ENCODE measurements at regions not wholly inside any gene's neighbourhood (a gene's known extent, or its start where the extent isn't known, plus 50 kb on each side); places are given as distances from the start of the nearest gene placed in this dataset.
"Not testable (repeated sequence)": the region's sequence is repeated elsewhere in the genome, so short reads cannot be mapped to it uniquely, and the experiment has no call there.

DNA sequence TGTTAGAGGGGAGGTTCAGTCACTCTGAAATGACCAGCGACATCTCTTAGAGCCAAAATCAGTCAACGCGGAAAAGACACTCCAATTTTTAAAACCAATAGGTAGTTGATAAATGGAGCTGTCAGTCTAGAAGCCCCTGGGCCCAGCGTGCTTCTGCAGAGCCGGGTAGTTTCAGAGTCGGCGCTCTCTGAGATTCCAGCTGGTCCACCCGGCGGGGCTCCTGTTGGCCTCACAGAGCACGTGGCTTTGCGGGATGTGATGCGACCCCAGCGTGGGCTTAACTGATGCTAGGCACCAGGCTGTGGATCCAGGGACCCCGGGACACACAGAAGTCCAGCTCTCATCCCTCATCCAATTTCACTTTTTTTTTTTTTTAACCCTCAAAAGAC is 245.9 kb downstream of the BCL2L11 start:
- DNase-seq (ENCODE audit: low read depth): not testable (repeated sequence)

DNA sequence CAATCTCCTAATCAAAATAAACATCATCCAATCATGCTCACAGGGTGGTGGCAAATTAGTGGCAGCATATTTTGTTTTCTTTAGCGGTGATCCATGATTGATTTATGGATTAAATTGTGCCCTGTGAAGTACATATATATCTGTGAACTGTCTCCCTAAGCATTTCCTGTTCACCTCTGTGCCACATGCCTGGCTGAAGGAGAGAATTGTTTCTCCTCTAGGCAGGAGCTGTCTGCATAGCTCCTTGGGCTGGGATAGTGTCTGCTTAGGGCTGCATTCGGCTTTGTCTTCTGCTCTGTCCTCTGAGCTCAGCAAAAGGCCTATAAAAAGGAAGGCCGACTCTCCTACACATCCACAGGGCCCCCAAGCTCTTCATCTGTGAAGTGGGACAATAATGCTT is 246.4 kb downstream of the BCL2L11 start:
- DNase-seq (ENCODE audit: low read depth): not testable (repeated sequence)

DNA sequence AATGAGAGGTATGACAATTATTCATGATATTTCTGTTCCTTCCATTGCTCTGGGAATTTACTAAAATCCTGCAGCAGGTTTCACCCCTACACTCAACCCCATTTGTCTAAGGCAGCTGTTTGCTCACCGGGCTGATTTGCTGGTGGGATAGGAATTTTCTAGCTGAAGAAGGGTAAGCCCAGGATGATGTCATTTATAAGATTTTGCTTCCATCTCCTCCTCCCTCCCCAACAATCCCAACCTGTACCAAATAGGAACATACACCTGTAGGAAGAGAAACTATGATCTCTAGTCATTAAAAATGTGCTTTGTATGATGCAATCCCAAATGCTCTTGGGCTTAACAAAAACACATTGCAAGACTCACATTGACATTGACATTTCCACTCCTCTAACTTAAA is 247.2 kb downstream of the BCL2L11 start:
- not testable (repeated sequence) for DNase-seq (ENCODE audit: low read depth)

DNA sequence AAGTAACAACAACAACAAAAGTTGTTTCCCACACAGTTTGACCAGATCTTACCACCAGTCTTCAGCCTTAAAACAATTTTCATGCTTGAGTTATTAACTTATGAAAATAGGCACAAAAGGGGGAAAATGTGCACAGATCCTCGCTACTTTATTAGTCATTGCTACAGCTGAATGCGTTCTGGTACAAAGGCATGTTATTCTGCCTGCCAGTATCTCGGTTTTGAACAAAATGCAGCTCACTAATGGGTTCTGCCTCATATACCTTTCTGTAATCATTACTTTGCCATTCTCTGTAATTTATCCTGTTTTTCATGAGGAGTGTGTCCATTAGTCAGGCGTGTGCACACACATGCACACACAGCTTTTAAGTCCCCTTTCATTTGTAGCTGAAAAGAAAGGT is 247.6 kb downstream of the BCL2L11 start:
- not testable (repeated sequence) for DNase-seq (ENCODE audit: low read depth)

DNA sequence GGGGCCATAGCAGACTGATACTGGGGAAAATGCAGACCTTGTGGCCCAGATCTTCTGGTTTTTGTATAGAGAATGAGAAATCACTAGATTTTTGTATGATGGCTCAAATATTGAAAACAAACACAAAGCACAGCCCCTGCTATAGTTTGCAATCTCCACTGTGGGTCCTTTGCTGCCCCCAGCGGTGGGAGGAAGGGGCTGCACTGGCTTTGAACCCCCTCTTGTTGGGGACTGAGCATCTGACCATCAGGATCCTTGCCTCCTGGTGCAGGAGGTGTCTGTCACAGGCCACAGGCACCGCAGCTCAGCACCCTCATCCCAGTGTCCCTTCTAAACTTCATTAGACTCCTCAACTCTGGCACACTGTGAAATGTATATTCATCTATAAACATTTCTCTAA is 252.3 kb downstream of the BCL2L11 start:
- not testable (repeated sequence) for DNase-seq (ENCODE audit: low read depth)

DNA sequence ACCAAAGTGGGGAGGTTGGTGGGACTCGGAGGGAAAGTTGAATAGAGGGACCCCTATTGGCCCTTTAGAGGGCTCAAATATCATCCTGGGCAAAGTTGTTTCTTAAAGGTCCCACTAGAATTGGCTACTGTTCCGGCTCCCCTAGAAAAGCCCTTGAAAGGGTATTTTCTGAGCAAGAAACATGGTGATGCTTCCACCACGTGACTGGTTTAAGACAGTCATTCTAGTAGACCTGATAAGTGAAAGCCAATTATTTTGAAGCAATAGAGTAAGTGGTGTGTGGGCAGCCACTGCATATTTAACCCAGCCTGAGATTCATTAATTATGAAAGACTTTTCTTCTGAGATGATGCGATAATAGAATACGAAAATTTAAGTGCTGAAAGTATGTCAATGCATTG is 253.3 kb downstream of the BCL2L11 start:
- DNase-seq (ENCODE audit: low read depth): not testable (repeated sequence)

DNA sequence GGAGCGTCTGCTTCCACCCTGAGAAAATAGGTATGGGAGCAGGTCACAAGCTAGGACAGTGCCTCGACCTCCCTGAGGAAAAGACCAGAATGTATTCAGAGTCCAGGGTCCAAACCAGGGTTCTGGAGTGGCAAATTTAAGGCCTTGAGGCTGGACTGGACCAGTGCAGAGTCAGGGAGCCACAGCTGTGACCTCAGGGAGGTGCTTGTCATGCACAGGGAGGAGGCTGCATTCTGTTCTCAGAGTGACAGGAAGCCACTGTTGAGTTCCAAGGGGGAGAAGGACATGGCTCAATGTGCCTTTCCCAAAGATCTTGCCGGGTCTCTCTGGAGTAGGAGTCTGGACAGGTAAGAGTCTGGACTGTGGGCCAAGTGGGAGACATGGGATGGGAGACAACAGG is 254.0 kb downstream of the BCL2L11 start:
- DNase-seq (ENCODE audit: low read depth): not testable (repeated sequence)

DNA sequence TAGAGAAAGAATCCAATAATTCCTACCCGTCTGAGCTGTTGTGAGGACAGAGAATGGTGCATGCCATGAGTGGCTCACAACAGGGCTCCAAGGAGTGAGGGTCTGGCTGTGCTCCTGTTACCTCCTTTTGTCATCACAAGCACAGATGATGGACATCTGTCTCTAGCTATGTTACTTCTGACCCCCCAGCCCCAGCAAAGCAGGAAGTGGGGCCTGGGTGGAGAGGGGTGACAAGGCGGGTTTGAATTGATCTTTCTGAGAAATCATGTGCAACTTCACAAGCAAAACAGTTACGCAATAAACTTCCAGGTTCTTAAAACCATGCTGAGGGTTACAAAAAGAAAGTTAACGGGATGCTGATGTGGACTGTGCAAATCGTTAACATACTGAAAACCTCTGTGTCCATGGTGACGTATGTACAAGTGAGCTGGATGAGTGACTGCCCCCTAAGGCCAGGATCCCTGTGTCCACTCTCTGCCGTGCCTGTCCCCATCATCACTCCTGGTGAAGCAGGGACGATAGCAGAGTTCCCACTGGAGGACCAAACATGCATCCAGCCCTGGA is 254.7 kb downstream of the BCL2L11 start:
- DNase-seq (ENCODE audit: low read depth): not testable (repeated sequence)

DNA sequence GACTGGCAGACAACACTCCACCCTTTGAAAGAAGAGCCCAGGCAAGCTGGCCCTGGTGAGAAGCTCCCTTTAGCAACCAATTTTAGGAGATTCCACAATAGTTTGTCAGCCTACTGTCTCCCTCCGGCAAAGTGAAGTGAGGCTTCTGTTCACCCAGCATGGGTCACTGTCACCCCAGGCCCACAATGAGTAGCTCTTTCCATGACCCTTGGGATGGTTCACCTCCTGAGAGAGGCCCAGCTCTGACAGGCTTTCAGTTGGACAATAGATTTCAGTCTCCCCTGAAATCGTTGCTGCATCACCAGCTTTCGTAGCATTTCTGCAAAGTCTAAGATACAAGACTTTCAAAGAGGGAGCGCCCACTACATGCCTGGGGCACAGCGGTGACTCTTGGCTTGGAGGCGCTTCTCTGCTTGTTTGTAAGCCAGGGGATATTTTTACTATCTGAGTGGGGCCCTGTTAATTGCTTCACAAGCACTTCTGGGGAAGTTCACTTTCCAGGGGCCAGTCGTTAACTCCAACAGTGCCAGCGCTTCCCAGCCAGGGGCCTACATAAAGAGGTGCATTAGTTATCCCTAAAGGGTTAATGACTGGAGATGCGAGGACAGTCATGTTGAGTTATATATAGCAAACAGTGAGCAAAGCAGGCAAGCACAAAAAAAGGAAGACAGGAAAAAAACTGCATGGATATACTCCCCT is 255.7 kb downstream of the BCL2L11 start:
- DNase-seq (ENCODE audit: low read depth): not testable (repeated sequence)

DNA sequence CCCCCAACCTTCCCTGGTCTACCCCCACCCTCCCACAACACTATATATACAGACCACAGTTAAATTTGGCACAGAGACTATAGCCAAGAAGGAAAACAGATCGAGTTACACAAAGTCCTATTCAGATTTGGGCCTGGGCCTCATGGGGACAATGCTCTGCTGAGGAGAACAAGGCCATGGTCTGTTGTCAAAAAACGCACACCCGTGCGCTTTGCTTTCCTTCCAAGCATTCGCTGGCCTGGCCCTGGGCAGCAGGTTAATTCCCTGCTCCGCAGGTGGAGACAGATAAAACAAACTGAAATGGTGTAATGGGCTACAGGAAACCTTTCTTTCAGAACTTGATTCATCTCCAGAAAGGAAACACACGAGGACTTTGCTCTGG is 256.2 kb downstream of the BCL2L11 start:
- DNase-seq (ENCODE audit: low read depth): not testable (repeated sequence)

DNA sequence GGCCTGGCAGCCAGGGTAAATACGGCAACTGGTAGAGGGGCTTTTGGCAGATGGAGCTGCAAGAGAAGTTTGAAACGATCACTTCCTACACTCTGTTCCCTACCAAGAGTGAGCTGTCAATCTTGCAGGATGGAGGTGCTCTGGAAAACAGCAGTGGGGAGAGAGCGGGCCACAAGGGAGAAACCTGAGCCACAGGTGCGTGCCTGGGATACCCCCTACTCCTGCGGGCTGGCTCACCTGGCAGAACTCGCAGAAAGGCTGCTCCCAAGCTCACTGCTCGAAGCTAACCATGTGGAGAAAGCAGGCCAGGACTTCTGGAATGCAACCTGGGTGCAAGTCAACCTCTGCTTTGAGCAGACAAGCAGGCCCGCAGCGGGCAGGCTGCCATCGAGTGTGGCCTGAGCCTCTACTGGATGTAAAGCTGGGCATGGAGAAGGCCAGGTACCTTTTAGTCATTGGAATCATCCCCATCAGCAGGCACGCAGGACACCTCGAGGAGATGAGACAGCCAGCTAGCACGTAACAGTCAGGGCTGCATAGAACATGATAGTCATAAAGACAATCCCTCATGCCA is 256.8 kb downstream of the BCL2L11 start:
- DNase-seq (ENCODE audit: low read depth): not testable (repeated sequence)

DNA sequence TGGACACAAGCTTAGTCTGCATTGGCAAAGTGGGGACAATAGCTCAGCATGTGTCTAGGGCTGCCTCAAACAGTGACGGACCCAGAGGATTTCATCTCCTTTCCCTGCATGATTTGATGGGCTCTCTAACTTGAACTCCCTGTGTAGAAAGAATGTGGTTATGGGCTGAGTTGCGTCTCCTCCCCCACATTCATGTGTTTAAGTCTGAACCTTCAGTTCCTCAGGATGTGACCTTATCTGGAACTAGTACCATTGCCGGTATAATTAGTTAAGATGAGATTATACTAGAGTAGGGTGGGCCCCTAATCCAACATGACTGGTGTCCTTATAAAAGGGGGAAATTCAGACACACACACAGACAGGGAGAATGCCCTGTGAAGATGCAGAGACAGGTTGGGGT is 257.6 kb downstream of the BCL2L11 start:
- DNase-seq (ENCODE audit: low read depth): not testable (repeated sequence)

DNA sequence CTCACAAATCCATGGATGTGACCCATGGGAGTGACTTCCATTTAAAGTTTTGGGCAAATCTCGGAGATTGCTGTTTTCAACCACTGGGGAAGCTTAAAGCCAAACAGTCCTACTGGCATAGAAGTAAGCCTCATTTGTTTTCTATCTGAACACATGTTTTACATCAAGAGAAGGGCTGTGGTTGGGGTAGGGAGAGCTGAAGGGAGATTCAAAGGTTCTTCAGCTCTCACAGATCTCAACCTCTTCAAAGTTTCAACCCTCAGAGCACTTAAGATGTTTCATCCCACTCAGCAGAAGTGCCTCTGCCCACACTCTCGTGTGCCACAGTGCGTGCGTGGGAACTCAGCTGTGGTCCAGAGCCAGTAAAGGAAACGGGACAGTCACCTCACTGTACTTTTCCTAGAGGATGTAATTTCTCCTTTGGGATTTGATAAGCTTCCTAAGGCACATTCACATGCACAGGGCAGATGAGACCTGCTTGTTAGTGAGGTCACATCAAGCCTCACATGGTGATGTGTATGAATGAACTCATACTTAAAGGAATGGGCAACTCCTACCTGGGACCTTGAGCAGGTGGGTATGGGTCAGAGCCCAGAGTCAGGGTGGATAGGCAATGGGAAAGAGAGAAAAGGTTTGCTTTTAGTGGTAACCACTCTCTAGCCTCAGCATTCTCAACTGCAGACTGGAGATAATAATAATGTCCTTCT is 260.2 kb downstream of the BCL2L11 start:
- DNase-seq (ENCODE audit: low read depth): not testable (repeated sequence)

DNA sequence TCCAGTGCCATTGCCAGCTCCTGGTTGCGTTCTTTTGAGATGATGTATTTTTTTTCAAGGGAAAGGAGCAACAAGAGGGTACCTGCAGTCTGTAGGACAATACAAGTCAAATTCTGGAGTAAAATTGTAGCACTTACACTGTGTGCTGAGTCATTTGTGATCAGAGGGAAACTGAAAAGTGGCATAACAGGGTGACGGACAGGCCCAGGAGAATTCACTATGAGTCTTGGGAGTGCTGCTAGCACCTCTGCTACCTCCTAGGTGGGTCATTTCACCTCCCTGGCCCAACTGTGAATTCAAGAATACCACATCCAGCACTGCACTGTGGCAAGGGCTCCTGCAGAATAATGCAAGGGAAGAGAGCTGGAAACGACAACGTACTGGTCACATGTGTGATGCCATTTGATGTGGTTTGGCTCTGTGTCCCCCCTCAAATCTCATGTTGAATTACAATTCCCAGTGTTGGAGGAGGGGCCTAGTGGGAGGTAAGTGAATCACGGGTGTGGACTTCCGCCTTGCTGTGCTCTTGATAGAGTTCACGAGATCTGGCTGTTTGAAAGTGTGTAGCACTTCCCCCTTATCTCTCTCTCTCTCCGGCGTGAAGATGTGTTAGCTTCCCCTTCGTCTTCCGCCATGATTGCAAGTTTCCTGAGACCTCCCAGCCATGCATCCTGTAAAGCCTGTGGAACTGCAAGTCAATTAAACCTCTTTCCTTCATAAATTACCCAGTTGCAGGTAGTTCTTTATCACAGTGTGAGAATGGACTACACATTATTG is 261.0 kb downstream of the BCL2L11 start:
- DNase-seq (ENCODE audit: low read depth): not testable (repeated sequence)

DNA sequence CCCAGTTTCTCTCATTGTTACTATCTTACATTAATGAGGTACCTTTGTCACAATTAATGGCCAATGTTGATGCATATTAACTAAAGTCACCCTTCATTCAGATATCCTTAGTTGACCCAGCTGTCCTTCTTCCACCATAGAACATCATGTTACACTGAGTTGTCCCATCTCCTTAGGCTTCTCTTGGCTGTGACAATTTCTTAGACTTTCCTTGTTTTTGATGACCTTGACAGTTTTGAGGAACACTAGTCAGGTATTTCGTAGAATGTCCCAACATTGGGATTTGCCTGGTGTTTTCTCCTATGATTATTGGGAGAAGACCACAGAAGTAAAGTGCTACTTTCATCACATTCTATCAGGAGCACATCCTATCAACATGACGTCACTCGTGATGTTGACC is 261.8 kb downstream of the BCL2L11 start:
- not testable (repeated sequence) for DNase-seq (ENCODE audit: low read depth)

DNA sequence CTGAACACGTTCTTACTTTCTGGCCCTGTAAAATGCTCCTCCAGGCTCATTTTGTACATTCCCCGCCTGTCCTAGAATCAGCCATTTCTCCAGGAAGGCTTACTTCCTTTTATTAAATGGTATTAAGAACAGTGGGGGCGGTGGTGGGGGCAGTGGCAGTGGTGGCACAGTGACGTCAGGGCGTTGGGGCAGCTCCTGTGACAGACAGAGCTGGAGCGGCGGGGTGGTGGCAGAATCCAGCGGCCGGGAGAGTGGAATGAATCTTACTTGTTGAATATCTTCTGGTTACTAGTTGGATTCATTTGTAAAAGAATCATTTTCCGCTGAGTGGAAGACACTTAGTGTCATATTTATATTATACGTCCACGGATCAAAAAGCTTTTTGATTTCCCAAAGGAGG is 262.6 kb downstream of the BCL2L11 start:
- not testable (repeated sequence) for DNase-seq (ENCODE audit: low read depth)

DNA sequence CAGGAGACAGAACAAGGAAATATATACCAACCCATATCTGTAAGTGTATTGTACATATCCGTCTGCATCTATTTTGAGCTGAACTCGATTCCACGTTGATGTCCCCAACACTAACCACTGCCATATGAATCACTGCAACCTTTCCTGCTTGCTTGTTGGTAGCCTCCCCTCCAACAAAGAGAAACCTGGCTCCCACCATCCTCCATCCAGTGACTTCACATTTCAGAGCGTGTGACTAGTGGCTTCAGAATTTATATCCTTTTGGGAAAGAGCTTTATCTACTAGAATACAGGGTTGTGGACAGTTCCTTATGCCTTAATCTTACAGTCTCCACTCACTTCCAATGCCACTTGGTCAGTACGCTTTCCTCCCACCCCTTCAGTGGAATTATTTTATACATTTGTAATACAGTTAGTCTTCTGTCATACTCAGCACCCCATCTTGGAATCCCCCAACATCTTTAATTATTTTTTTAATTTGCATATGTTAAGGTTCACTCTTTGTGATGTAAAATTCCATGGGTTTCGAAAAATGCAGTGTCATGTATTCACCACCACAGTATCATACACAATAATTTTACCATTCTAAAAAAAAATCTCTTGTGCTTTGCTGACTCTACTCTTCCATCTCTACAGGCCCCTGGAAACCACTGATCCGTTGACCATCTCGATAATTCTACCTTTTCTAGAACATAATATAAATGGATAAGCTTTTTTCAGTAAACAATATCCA is 264.7 kb downstream of the BCL2L11 start:
- DNase-seq (ENCODE audit: low read depth): not testable (repeated sequence)

DNA sequence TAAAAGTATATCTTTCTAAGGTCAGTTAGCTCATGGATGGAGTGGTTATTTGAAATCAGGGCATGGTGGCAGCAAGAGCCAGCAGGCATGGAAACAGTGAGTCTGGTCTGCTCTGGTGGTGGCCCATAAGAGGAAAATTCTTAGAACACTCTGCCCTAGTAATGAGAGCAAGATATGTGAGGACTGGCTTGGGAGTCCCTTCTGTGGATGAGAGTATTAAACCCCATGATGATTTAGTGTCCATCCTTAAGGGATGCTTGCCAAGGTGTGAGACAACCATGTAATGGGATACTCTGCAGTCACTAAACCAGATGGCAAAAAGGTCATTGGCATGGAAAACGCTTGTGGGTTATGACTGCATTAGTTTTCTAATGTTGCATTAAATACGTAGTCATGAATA is 269.9 kb downstream of the BCL2L11 start:
- DNase-seq (ENCODE audit: low read depth): not testable (repeated sequence)

DNA sequence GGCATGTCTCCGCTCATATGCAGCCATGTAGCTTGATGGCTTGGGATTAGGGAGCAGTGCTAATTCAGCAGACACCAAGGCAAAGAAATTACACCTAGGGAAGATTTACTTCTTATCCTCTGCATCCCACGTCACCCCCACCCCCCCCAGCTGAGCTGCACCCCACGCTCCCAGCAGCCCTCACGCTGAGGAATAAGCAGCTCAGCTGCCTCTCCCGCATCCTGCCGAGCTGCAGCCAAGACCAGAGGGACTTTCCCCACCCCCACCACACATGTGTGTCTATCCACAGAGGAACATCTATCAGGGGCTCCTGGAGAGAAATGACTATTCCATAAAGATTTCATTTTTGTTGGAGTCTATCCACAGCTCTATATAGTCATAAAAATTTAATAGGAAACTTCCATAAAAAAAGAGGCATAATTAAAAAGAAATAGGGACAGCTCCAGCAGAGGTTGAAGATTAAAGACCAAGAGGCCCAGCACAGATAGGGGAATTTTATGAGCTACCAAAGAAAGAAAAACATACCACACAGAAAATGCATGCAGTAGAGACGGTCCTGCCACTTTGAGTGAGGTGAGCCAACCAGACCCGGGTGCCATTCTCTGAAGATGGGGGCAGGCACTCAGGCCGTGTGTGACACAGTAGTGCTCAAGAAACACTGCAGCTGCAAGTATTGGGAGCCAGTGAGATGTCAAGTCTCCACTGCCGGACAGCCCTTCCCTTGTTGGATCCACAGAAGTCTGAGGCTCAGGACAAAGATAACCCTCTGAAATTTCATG is 274.8 kb downstream of the BCL2L11 start:
- not testable (repeated sequence) for DNase-seq (ENCODE audit: low read depth)

DNA sequence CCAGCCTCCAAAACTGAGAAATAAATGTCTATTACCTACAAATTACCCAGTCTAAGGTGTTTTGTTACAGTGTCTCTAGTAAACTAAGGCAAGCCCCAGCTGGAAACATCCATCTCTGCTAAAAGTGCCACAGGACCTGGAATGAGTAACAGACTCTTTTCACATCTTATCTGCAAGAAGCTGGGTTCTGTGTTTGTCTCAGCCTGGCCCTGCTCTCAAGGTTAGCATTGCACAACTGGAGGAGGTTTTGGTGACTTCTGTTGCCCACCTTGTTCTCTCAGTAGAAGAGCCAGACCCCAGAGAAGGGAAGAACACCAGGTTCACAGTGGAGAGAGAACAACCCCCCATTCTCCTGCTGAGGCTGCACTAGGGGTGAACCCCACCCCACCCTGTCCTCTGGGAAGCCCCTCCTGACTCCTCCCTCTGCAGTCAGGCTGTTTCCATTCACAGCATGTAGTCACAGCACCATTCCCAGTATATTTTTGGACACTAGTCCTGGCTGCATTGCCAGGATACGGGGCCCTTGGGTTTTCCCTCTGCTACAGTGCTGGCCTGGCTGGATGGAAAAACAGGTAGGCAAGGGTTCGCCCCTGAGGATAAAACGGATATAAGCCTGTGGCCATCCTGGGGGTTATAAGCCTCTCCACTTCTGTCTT is 280.0 kb downstream of the BCL2L11 start:
- not testable (repeated sequence) for DNase-seq (ENCODE audit: low read depth)
